ENCODE measurements at regions not wholly inside any gene's neighbourhood (a gene's known extent, or its start where the extent isn't known, plus 50 kb on each side); places are given as distances from the start of the nearest gene placed in this dataset.

DNA sequence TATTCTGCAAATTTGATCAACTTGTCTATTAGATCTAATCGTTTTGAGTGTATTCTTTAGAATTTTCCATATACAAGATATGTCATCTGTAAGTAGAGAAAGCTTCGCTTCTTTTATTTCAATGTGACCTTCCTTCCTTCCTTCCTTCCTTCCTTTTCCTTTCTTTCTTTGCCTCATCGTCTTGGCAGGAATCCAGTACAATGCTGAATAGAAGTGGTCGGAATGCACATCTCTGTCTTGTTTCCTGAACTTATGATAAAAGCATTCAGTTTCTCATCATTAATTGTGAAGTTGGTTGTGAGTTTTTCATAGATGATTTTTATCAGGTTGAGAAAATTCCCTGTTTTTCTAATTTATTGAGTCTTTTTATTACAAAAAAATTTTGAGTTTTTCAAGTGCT lies 300.7 kb upstream of the ZNF32 start:
- no peak overlapping the region for H3K4me3 ChIP-seq (replicated peaks; ENCODE audit: low read depth, low read length)
- peak; percentile 46 for DNase-seq (ENCODE audit: low read depth)
- TF ChIP-seq, protein P1, sequence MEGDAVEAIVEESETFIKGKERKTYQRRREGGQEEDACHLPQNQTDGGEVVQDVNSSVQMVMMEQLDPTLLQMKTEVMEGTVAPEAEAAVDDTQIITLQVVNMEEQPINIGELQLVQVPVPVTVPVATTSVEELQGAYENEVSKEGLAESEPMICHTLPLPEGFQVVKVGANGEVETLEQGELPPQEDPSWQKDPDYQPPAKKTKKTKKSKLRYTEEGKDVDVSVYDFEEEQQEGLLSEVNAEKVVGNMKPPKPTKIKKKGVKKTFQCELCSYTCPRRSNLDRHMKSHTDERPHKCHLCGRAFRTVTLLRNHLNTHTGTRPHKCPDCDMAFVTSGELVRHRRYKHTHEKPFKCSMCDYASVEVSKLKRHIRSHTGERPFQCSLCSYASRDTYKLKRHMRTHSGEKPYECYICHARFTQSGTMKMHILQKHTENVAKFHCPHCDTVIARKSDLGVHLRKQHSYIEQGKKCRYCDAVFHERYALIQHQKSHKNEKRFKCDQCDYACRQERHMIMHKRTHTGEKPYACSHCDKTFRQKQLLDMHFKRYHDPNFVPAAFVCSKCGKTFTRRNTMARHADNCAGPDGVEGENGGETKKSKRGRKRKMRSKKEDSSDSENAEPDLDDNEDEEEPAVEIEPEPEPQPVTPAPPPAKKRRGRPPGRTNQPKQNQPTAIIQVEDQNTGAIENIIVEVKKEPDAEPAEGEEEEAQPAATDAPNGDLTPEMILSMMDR (IDR thresholded peaks at IDR 0.05; ENCODE audit: low read length, missing control alignments), result no peak

DNA sequence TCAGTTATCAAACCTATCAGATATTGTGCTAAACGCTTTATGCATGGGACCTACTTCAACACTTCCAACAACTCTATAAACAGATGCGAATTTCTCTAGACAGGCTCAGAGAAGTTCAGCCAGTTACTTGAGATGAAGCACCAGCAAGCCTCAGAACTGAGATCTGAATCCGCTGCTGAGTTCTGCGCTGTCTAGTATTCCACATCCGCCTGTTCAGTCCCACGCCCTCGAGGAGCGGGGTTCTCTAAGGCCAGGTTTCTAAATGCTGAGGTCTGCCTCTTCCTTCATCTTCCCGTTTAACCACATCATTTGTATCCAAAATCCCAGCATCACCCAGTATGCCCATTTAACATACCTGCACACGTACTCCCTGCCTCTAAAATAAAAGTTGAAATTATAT lies 297.8 kb upstream of the ZNF32 start:
- DNase-seq (ENCODE audit: low read depth), result no peak
- H3K4me3 ChIP-seq (replicated peaks; ENCODE audit: low read depth, low read length), result no peak overlapping the region
- TF ChIP-seq, protein P1 (IDR thresholded peaks at IDR 0.05; ENCODE audit: low read length, missing control alignments), result no peak

DNA sequence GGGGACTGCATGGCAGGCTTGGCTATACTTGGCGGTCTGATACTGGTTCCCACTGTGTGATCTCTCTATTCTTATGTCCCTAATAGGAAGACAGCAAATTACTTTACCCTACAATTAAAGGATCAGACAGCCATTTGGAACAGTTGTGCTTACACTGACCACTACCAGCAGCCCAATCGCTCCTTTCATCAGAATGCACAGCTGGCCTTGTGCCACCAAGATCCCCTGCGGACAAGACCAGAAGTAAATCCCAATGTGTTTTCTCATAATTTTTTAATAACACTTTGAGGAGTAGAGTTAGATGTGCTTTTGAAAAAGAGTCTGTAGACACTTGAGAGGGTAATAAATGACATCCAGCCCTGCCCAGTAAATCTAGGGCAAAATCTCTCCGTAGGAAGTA lies 297.2 kb upstream of the ZNF32 start:
- DNase-seq (ENCODE audit: low read depth), result no peak
- TF ChIP-seq, protein P1 (IDR thresholded peaks at IDR 0.05; ENCODE audit: low read length, missing control alignments), result no peak
- no peak overlapping the region for H3K4me3 ChIP-seq (replicated peaks; ENCODE audit: low read depth, low read length)

DNA sequence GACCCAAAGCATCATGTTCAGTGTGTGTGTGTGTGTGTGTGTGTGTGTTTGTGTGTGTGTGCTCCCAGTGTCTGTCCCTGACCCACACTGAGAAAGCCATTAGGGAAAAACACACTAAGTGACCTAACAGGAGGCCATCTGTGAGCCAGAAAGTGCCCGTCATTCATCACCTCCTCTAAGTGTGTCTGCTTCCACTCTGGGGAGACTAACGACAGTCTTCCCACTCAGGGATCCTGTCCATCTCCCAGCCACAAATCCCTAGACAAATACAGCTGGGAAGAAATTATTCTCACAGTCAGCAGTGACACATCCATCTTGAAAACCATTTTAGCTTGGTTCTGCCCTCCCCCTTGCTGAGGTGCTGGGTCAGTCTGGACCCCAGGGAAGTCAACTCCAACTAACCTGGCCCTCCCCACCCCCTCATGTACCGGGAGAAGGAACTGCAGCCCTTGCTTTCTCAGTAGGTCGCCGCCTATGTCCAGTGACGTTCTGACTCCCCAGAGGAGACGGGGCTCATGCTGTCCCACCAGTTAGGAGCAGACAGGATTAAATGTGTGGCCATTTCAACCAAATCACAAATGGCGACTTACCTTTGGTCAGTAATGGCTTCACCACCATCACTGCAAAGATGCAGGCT lies 296.5 kb upstream of the ZNF32 start:
- TF ChIP-seq, protein P1 (IDR thresholded peaks at IDR 0.05; ENCODE audit: low read length, missing control alignments), result no peak
- H3K4me3 ChIP-seq (replicated peaks; ENCODE audit: low read depth, low read length), result no peak overlapping the region
- DNase-seq (ENCODE audit: low read depth), result no peak

DNA sequence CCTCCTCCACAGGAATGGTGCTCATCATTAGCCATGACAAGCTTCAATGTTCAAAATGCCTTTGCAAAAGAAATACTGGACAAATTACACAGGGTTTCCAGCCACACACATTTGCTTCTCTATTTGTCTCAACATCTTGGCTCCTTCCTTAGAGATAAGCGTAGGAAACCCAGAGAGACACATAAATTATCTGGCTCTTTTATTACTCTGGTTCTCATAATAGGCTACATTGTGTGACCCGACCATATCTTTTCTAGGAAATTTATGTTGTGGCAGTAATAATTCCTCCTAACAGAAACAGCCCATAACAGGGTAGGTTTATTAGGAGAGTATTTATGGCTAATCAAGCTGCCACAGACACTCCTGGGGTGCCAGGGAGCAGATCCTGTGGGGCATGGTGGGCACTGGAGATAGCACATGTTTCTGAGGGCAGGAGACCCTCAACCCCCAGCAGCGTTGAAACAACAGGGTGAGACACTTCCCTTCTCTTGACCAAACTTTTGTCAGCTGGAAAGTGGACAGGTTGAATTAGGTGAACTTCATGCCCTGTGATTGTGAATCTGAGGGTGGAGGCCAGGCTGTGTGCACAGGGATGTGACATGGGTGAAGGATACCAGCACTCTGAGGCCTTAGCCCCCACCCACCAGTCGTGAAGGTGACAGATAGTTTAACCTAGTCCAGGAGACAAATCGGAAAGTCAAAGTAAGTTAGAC lies 295.9 kb upstream of the ZNF32 start:
- no peak for DNase-seq (ENCODE audit: low read depth)
- no peak overlapping the region for H3K4me3 ChIP-seq (replicated peaks; ENCODE audit: low read depth, low read length)
- TF ChIP-seq, protein P1 (IDR thresholded peaks at IDR 0.05; ENCODE audit: low read length, missing control alignments), result no peak

DNA sequence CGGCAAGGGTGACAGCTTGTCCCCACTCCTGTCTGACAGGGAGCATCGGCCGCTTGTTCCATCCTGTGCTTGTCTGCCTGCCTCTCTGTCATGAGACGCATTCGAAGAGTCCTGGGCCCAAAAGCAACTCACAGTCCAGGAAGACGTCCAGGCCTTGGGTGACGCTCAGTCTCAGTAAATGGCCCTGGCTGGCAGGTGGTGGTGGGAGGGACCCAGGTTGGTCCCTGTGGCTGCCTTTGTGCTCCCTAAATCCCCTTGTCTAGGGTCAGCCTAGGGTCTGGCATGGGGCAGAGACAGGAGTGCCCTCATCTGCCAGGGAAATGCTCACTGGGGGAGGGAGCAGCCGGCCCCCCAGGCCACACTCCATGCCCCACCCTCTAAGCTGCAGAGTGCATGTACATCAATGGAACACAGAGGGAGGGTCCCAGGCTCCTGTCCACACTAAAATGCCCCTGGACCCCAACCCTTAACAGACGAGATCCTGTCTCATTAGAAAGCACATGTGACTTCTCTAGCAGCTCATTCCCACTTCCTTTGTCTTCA lies 295.2 kb upstream of the ZNF32 start:
- no peak overlapping the region for H3K4me3 ChIP-seq (replicated peaks; ENCODE audit: low read depth, low read length)
- no peak for DNase-seq (ENCODE audit: low read depth)
- TF ChIP-seq, protein P1 (IDR thresholded peaks at IDR 0.05; ENCODE audit: low read length, missing control alignments), result no peak

Measured in fibroblast of pulmonary artery (primary cell).